Esophagus muscularis mucosa (tissue), 4 donors: ENCODE measurements at regions not wholly inside any gene's neighbourhood (a gene's known extent, or its start where the extent isn't known, plus 50 kb on each side); places are given as distances from the start of the nearest gene placed in this dataset.

Experiments used
- DNase-seq: peaks from one replicate; pipeline ENCODE4 v3.0.0-alpha.2; 2017; ENCODE audit errors: extremely low spot score
- H3K27ac ChIP-seq, 4 donors: fragments of 200-600 bp; sonication (generic); replicated peaks in 1 of 4; 1 replicate in 3 of 4; 2 replicates in 1 of 4; pipeline ENCODE4 v1.5.1; 2016 to 2019; ENCODE audit warnings: mild to moderate bottlenecking in 1 of 4
- H3K27me3 ChIP-seq, 4 donors: fragments of 200-600 bp; sonication (generic); one replicate each; pipeline versions ENCODE4 v1.5.1 to v1.6.0; 2016 to 2019
- H3K36me3 ChIP-seq, 4 donors: fragments of 200-600 bp; sonication (generic); one replicate each; pipeline ENCODE4 v1.5.1; 2016 to 2019
- H3K4me1 ChIP-seq, 4 donors: fragments of 200-600 bp; sonication (generic); one replicate each; pipeline ENCODE4 v1.5.1; 2016 to 2019
- H3K4me3 ChIP-seq, 4 donors: fragments of 200-600 bp; sonication (generic); 1 replicate in 2 of 4; 2 replicates in 2 of 4; pipeline ENCODE4 v1.5.1; 2016 to 2019; ENCODE audit warnings: mild to moderate bottlenecking in 4 of 4, moderate library complexity in 1 of 4
- H3K9me3 ChIP-seq, 4 donors: fragments of 200-600 bp; sonication (generic); 1 replicate in 3 of 4; 2 replicates in 1 of 4; pipeline ENCODE4 v1.5.1; 2016 to 2019
- CTCF ChIP-seq, 3 experiments: fragments of 200-600 bp in 2 of 3; fragments of 450-650 bp in 1 of 3; sonication (generic) in 2 of 3; IDR thresholded peaks; one replicate each; pipeline ENCODE4 v1.5.1; 2017 to 2019; ENCODE audit warnings: antibody characterized with exemption in 3 of 3, mild to moderate bottlenecking in 2 of 3, moderate library complexity in 1 of 3
- EP300 ChIP-seq: sonication (generic); formaldehyde crosslinking; IDR thresholded peaks from one replicate; pipeline ENCODE4 v1.6.1; 2017; ENCODE audit warnings: antibody characterized with exemption
- POLR2A ChIP-seq: fragments of 450-650 bp; IDR thresholded peaks from one replicate; pipeline ENCODE4 v1.6.1; 2017; ENCODE audit warnings: antibody characterized with exemption, moderate library complexity, mild to moderate bottlenecking, low read depth
- POLR2AphosphoS5 ChIP-seq, 2 donors: sonication (generic); formaldehyde crosslinking; IDR thresholded peaks; one replicate each; pipeline ENCODE4 v1.6.1; 2017; ENCODE audit warnings: antibody characterized with exemption in 2 of 2
- WGBS: methylation state at CpG from one replicate; pipeline ENCODE4 v1.1.5; 2018; 5-methylcytosine and 5-hydroxymethylcytosine counted together
- intact Hi-C: fragments of 100-400 bp; cut with DNase I; formaldehyde crosslinking; loops from one replicate; pipeline ENCODE4 v1.15.1; 2023

DNA sequence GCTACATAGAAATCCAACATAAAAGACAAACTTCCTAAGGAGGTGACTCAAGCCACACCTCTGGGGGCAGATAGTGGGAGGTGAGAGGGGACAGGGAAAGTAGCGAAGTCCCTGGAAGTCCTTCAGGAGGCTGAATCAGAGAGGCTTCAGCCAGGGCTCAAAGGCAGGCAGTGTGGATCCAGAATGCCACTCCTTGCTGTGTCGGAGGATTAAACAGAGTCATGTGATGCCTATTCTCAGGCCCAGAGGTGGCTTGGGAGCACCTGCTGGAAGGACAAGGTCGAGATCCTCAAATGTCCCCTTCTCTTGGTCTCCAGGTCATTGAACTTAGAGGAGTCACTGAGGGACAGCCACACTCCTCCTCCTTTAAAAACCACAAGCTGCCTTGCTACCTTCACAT is 391.1 kb downstream of the SOX9 start:
- 87% methylated on average over 3 of the region's 3 CpGs for WGBS
- TF ChIP-seq POLR2AphosphoS5 (IDR thresholded peaks at IDR 0.05), result no peak
- TF ChIP-seq EP300, result no peak
- no peak for TF ChIP-seq CTCF (IDR thresholded peaks at IDR 0.05)
- no peak for TF ChIP-seq POLR2A
- H3K4me3 ChIP-seq, result no peak overlapping the region
- no peaks in the 10 kb centered on the region for H3K9me3 ChIP-seq
- no peak overlapping the region for H3K27ac ChIP-seq
- peaks cover 0 to 12% (median 10%) of the 10 kb centered on the region in 4 donors for H3K4me1 ChIP-seq
- H3K27me3 ChIP-seq, result no peaks in the 10 kb centered on the region
- intact Hi-C loops, result no loop called here
- no peaks in the 10 kb centered on the region for H3K36me3 ChIP-seq
- no peak for DNase-seq

DNA sequence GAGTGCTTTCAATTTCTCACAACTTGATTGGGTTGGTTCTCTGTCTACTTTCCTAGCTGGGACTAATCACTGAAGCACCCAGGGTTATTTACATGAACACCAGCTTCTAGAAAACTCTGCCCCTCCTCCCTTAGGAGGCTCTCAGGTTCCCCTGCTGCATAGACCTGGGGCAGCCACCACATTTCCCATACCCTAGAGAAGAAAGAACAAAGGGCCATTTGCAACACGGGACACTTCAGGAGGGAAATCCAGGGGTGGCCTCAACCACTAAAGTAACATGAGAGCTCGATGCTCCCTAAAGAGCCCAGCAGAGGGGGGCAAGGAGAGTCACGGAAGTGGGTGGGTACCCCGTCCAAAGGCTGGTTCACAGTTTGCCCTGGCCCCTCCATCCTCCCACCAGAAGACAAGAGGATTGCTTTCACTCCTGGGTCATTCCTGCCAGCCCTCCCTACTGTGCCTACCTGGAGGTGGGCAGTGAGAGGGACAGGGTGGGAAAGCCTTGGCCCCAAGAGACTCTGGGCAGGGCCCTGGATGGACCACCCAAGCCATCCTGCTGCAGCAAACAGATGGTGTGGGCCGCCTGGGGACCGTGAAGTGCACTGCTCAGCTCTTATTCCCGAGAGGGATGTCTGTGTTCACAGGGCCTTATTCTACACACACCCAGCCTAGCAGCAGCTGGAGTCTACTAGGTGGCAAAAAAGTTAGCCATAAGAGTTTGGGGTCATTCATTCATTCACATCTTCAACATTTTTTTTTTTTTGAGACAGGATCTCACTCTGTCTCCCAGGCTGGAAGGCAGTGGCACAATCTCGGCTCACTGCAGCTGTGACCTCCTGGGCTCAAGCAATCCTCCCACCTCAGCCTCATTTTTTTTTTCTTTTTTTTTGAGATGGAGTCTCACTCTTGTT is 392.1 kb downstream of the SOX9 start:
- Histone ChIP-seq H3K9me3 (no peaks in the 10 kb centered on the region), H3K36me3 (no peaks in the 10 kb centered on the region), H3K4me1 (peaks cover 0 to 14% (median 11%) of the 10 kb centered on the region in 4 donors), H3K27me3 (no peaks in the 10 kb centered on the region), H3K4me3 (no peak overlapping the region), H3K27ac (no peak overlapping the region)
- 92% methylated on average over 8 of the region's 8 CpGs for WGBS
- no peak for DNase-seq
- intact Hi-C loops, result no loop called here
- TF ChIP-seq CTCF (IDR thresholded peaks at IDR 0.05) (no peak), POLR2A (no peak), EP300 (no peak), POLR2AphosphoS5 (IDR thresholded peaks at IDR 0.05) (no peak)

DNA sequence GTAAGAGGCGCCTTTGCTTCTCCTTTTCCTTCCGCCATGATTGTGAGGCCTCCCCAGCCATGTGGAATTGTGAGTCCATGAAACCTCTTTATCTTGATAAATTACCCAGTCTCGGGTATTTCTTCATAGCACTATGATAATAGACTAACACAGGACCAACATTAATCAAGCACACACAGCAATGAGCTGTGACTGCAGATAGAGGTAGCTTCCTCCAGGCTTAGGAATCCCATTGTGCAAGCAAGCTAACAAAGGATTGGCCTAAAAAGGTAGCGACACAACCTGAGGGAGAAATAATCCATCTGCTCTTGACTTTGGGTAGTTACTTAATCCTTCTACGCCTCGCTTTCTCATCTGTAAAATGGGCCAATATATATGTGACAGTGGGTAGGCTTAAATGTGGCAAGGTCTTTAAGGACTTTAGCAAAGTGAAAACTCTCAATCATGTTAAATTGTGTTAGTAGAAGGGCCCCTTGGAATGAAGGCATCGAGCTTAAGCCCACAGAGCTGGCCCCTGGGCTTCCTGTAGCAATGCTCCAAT is 393.6 kb downstream of the SOX9 start:
- Histone ChIP-seq H3K27ac (no peak overlapping the region), H3K4me3 (no peak overlapping the region), H3K36me3 (no peaks in the 10 kb centered on the region), H3K27me3 (peaks cover 0 to 9% (median 0%) of the 10 kb centered on the region in 4 donors), H3K4me1 (peaks cover 0 to 14% (median 11%) of the 10 kb centered on the region in 4 donors), H3K9me3 (no peaks in the 10 kb centered on the region)
- no peak for TF ChIP-seq EP300
- no peak for TF ChIP-seq POLR2AphosphoS5 (IDR thresholded peaks at IDR 0.05)
- no peak for TF ChIP-seq POLR2A
- TF ChIP-seq CTCF (IDR thresholded peaks at IDR 0.05), result no peak
- intact Hi-C loops, result no loop called here
- 88% methylated on average over 7 of the region's 7 CpGs for WGBS
- DNase-seq, result no peak

- Histone ChIP-seq H3K27ac (no peak overlapping the region), H3K36me3 (no peaks in the 10 kb centered on the region), H3K4me3 (no peak overlapping the region), H3K4me1 (peaks cover 0 to 14% (median 11%) of the 10 kb centered on the region in 4 donors), H3K9me3 (no peaks in the 10 kb centered on the region), H3K27me3 (peaks cover 0 to 10% (median 0%) of the 10 kb centered on the region in 4 donors)
- no peak for TF ChIP-seq POLR2AphosphoS5 (IDR thresholded peaks at IDR 0.05)
- DNase-seq, result no peak
- intact Hi-C loops, result no loop called here
- 57% methylated on average over 5 of the region's 6 CpGs for WGBS
Measured at GRCh38 chr17:72514891-72515290, 394.1 kb downstream of the SOX9 start.

GRCh38 chr17:72515291-72516065 is 394.7 kb downstream of the SOX9 start:
- 77% methylated on average over 13 of the region's 13 CpGs for WGBS

More at GRCh38 chr17:72515291-72516065, 394.7 kb downstream of the SOX9 start:
- no peaks in the 10 kb centered on the region for H3K9me3 ChIP-seq
- no peaks in the 10 kb centered on the region for H3K36me3 ChIP-seq
- DNase-seq, result no peak
- peaks cover 0 to 14% (median 11%) of the 10 kb centered on the region in 4 donors for H3K4me1 ChIP-seq
- H3K4me3 ChIP-seq, result no peak overlapping the region
- H3K27ac ChIP-seq, result no peak overlapping the region
- intact Hi-C loops, result no loop called here
- TF ChIP-seq POLR2A, result no peak
- no peak for TF ChIP-seq EP300
- no peak for TF ChIP-seq POLR2AphosphoS5 (IDR thresholded peaks at IDR 0.05)
- TF ChIP-seq CTCF (IDR thresholded peaks at IDR 0.05), result no peak
- H3K27me3 ChIP-seq, result peaks cover 0 to 10% (median 0%) of the 10 kb centered on the region in 4 donors
